Testis (tissue), 2 donors: ENCODE measurements at regions not wholly inside any gene's neighbourhood (a gene's known extent, or its start where the extent isn't known, plus 50 kb on each side); places are given as distances from the start of the nearest gene placed in this dataset.

Experiments used
- POLR2A ChIP-seq: fragments of 450-650 bp; IDR thresholded peaks from one replicate; pipeline ENCODE4 v1.6.1; 2017; ENCODE audit warnings: antibody characterized with exemption, mild to moderate bottlenecking, moderate library complexity
- TF ChIP-seq, protein P1 (sequence below), 3 experiments: fragments of 450-650 bp in 2 of 3; fragments of 200-600 bp in 1 of 3; sonication (generic) in 1 of 3; IDR thresholded peaks; one replicate each; pipeline ENCODE4 v1.5.1; 2016 to 2019; ENCODE audit warnings: antibody characterized with exemption in 3 of 3, mild to moderate bottlenecking in 2 of 3, moderate library complexity in 1 of 3

DNA sequence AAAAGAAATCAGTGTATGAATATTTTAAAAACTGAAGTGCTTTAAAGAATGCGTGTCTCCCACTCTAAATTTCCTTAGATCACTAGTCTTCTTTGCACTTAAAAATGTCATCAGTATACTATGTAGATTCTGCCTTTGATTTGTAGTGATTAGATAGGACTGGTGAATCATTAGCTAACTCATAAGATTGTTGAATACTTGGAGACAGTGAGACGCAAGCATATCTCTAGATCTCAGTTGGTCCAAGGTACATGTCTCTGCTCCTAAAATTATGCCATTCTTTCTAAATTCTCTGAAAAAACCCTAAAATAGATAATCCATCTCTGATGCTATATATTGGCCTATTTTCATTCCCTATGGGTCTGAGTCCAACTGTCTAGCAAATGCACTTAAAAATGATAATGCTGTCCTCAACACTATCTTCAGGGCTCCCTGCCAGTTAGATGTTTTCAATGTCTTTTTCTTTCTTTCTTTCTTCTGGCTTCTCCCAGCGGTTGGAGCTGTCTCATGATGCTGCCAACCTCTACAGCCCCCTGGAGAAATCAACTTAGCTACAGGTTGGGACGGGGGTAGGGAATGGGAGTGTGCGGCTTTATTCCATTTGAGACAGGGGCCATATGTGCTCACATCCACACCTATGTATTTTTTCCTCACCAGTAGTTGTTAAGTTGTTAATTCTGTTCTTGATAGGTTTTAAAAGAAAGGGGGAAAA is 301.0 kb downstream of the NDFIP2 start:
- TF ChIP-seq, protein P1, sequence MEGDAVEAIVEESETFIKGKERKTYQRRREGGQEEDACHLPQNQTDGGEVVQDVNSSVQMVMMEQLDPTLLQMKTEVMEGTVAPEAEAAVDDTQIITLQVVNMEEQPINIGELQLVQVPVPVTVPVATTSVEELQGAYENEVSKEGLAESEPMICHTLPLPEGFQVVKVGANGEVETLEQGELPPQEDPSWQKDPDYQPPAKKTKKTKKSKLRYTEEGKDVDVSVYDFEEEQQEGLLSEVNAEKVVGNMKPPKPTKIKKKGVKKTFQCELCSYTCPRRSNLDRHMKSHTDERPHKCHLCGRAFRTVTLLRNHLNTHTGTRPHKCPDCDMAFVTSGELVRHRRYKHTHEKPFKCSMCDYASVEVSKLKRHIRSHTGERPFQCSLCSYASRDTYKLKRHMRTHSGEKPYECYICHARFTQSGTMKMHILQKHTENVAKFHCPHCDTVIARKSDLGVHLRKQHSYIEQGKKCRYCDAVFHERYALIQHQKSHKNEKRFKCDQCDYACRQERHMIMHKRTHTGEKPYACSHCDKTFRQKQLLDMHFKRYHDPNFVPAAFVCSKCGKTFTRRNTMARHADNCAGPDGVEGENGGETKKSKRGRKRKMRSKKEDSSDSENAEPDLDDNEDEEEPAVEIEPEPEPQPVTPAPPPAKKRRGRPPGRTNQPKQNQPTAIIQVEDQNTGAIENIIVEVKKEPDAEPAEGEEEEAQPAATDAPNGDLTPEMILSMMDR (IDR thresholded peaks at IDR 0.05), result no peak
- TF ChIP-seq POLR2A, result no peak
